Activated CD8-positive, alpha-beta T cell treated with anti-CD3 and anti-CD28 coated beads for 36 hours (primary cell): ENCODE measurements at regions not wholly inside any gene's neighbourhood (a gene's known extent, or its start where the extent isn't known, plus 50 kb on each side); places are given as distances from the start of the nearest gene placed in this dataset.

Experiments
- ATAC-seq: fragments of 200-7000 bp; cut with Tn5 transposase; one replicate; pipeline ENCODE4 v1.10.0; 2021; ENCODE audit warnings: mild to moderate bottlenecking, moderate library complexity
- CTCF ChIA-PET: fragments of 350-600 bp; sonication (Branson Sonifier 250); formaldehyde crosslinking; loops from one replicate; lab custom pipeline; 2021; ENCODE audit warnings: antibody characterized with exemption; lab: Charles Lee
- POLR2A ChIA-PET: fragments of 350-600 bp; sonication (Branson Sonifier 250); formaldehyde crosslinking; loops from one replicate; lab custom pipeline; 2021; ENCODE audit warnings: antibody characterized with exemption; lab: Charles Lee
- DNase-seq: peaks from one replicate; pipeline ENCODE4 v3.0.0-alpha.2; 2020
- H3K27ac Mint-ChIP-seq: one replicate; pipeline ENCODE4 v1.8.0; 2021; ENCODE audit warnings: mild to moderate bottlenecking, mixed read lengths
- H3K27me3 Mint-ChIP-seq: one replicate; pipeline ENCODE4 v1.8.0; 2021; ENCODE audit warnings: mixed read lengths
- H3K36me3 Mint-ChIP-seq: one replicate; pipeline ENCODE4 v1.8.0; 2021; ENCODE audit warnings: low read depth, mixed read lengths
- H3K4me1 Mint-ChIP-seq: one replicate; pipeline ENCODE4 v1.8.0; 2021; ENCODE audit warnings: low read depth, mixed read lengths
- H3K4me3 Mint-ChIP-seq: one replicate; pipeline ENCODE4 v1.8.0; 2021; ENCODE audit warnings: mild to moderate bottlenecking, moderate library complexity, mixed read lengths
- H3K9me3 Mint-ChIP-seq: one replicate; pipeline ENCODE4 v1.8.0; 2021; ENCODE audit warnings: mixed read lengths
- CTCF ChIP-seq: fragments of 200-600 bp; IDR thresholded peaks from one replicate; pipeline ENCODE4 v1.8.0; 2022; ENCODE audit warnings: antibody characterized with exemption, mild to moderate bottlenecking
- intact Hi-C: fragments of 100-400 bp; cut with micrococcal nuclease; formaldehyde crosslinking; loops from one replicate; pipeline ENCODE4 v1.10.0; 2022

- Mint-ChIP-seq H3K27me3 (peaks cover 1% of the 10 kb centered on the region), H3K36me3 (no peaks in the 10 kb centered on the region), H3K4me1 (no peaks in the 10 kb centered on the region), H3K4me3 (no peak overlapping the region), H3K9me3 (no peaks in the 10 kb centered on the region), H3K27ac (no peak overlapping the region)
- no peak for TF ChIP-seq CTCF
- DNase-seq (no peak), ATAC-seq (no peak)
- ChIA-PET CTCF (no interaction called here), POLR2A (no interaction called here)
- intact Hi-C loops, result no loop called here
These were observed 202.7 kb downstream of the CRLF2 start for GRCh38 chrX:1009771-1010170.

- H3K4me3 Mint-ChIP-seq, result no peak overlapping the region
- ChIA-PET POLR2A (no interaction called here), CTCF (no interaction called here)
- no peaks in the 10 kb centered on the region for H3K27me3 Mint-ChIP-seq
- no peak for TF ChIP-seq CTCF
- no peak for ATAC-seq
- DNase-seq, result no peak
- no peaks in the 10 kb centered on the region for H3K9me3 Mint-ChIP-seq
- no peak overlapping the region for H3K27ac Mint-ChIP-seq
- no peaks in the 10 kb centered on the region for H3K4me1 Mint-ChIP-seq
- intact Hi-C loops, result no loop called here
- H3K36me3 Mint-ChIP-seq, result no peaks in the 10 kb centered on the region
These were observed 206.2 kb downstream of the CRLF2 start for GRCh38 chrX:1006156-1006730.

GRCh38 chrX:1002611-1003010 lies 209.8 kb downstream of the CRLF2 start:
- DNase-seq, result no peak
- no peaks in the 10 kb centered on the region for H3K9me3 Mint-ChIP-seq
- ATAC-seq, result no peak
- CTCF ChIA-PET, result no interaction called here
- H3K4me1 Mint-ChIP-seq, result no peaks in the 10 kb centered on the region
- no peaks in the 10 kb centered on the region for H3K36me3 Mint-ChIP-seq
- intact Hi-C loops, result no loop called here
- H3K27ac Mint-ChIP-seq, result no peak overlapping the region
- no peak overlapping the region for H3K4me3 Mint-ChIP-seq
- TF ChIP-seq CTCF, result no peak
- POLR2A ChIA-PET, result no interaction called here
- H3K27me3 Mint-ChIP-seq, result no peaks in the 10 kb centered on the region

- ChIA-PET CTCF (no interaction called here), POLR2A (no interaction called here)
- TF ChIP-seq CTCF, result no peak
- intact Hi-C loops, result no loop called here
- Mint-ChIP-seq H3K27me3 (no peaks in the 10 kb centered on the region), H3K9me3 (peaks cover 8% of the 10 kb centered on the region), H3K36me3 (no peaks in the 10 kb centered on the region), H3K4me1 (no peaks in the 10 kb centered on the region), H3K4me3 (no peak overlapping the region), H3K27ac (no peak overlapping the region)
- no peak for DNase-seq
- no peak for ATAC-seq
These were observed 214.8 kb downstream of the CRLF2 start for GRCh38 chrX:997631-998137.

- H3K27me3 Mint-ChIP-seq, result no peaks in the 10 kb centered on the region
- ChIA-PET POLR2A (no interaction called here), CTCF (no interaction called here)
- ATAC-seq, result no peak
- H3K9me3 Mint-ChIP-seq, result peaks cover 8% of the 10 kb centered on the region
- intact Hi-C loops, result no loop called here
- no peak for TF ChIP-seq CTCF
- H3K4me3 Mint-ChIP-seq, result no peak overlapping the region
- no peaks in the 10 kb centered on the region for H3K4me1 Mint-ChIP-seq
- no peak overlapping the region for H3K27ac Mint-ChIP-seq
- H3K36me3 Mint-ChIP-seq, result no peaks in the 10 kb centered on the region
- DNase-seq, result no peak
These were observed 217.7 kb downstream of the CRLF2 start for GRCh38 chrX:994780-995179.
